HepG2 (cell line): ENCODE measurements at regions not wholly inside any gene's neighbourhood (a gene's known extent, or its start where the extent isn't known, plus 50 kb on each side); places are given as distances from the start of the nearest gene placed in this dataset.

ENCODE experiments used
- ATAC-seq: fragments of 200-7000 bp; cut with Tn5 transposase; 3 replicates; pipeline ENCODE4 v1.9.1; 2020; ENCODE audit warnings: mild to moderate bottlenecking, moderate library complexity
- BruUV-seq: library from RNA; stranded (reverse); fragments of 400-500 nt; replicated peaks from 2 replicates; lab custom pipeline; 2021; lab: Mats Ljungman, UMichigan
- CTCF ChIA-PET: fragments of 300-600 bp; formaldehyde crosslinking; extraction: SDS; loops from one replicate; lab custom pipeline; 2021; ENCODE audit warnings: low total read pairs, inconsistent platforms, low intra/inter-chr PET ratio; lab: Yijun Ruan, JAX
- POLR2A ChIA-PET: fragments of 350-600 bp; sonication (Branson Sonifier 250); formaldehyde crosslinking; loops from one replicate; lab custom pipeline; 2020; ENCODE audit warnings: antibody characterized with exemption, inconsistent platforms; lab: Yijun Ruan, JAX
- DNase-seq: peaks from one replicate; pipeline ENCODE4 v3.0.0-alpha.2; 2015; ENCODE audit warnings: low spot score
- FAIRE-seq: peaks from 3 replicates; lab custom pipeline; 2011; peaks lifted over from hg19 to GRCh38; lab: Jason Lieb, UNC
- H2AFZ ChIP-seq: one replicate; pipeline ENCODE4 v1.6.1; 2011; ENCODE audit warnings: low read length, inconsistent platforms
- H3K27ac ChIP-seq: fragments of 300-600 bp; 3 replicates; pipeline ENCODE4 v1.8.0; 2011; ENCODE audit warnings: mixed run types, mild to moderate bottlenecking, mixed read lengths, low read length, inconsistent platforms; ENCODE audit not compliant: insufficient read depth; ENCODE audit errors: extremely low read length
- H3K27me3 ChIP-seq, 2 experiments: fragments of 200-600 bp in 1 of 2; 2 replicates in 1 of 2; 3 replicates in 1 of 2; pipeline versions ENCODE4 v1.6.0 to v1.8.0; 2011; ENCODE audit warnings: low read length in 2 of 2, mild to moderate bottlenecking in 2 of 2, moderate library complexity in 2 of 2, inconsistent platforms in 1 of 2; ENCODE audit not compliant: insufficient read depth in 2 of 2, control insufficient read depth in 1 of 2
- H3K36me3 ChIP-seq, 2 experiments: fragments of 200-600 bp in 1 of 2; replicated peaks in 1 of 2; 2 replicates in 1 of 2; 3 replicates in 1 of 2; pipeline versions ENCODE4 v1.5.1 to v1.8.0; 2011; ENCODE audit warnings: low read length in 2 of 2, inconsistent platforms in 1 of 2; ENCODE audit not compliant: insufficient read depth in 2 of 2, control insufficient read depth in 1 of 2
- H3K4me1 ChIP-seq: 2 replicates; pipeline ENCODE4 v1.5.1; 2012; ENCODE audit warnings: low read length, inconsistent platforms; ENCODE audit not compliant: insufficient read depth
- H3K4me2 ChIP-seq: 2 replicates; pipeline ENCODE4 v1.6.0; 2011; ENCODE audit warnings: low read depth, low read length, inconsistent platforms
- H3K4me3 ChIP-seq, 3 experiments: fragments of 200-600 bp in 1 of 3; sonication (generic), shearing (Covaris generic) in 1 of 3; replicated peaks in 1 of 3; 2 replicates each; pipeline ENCODE4 v1.5.1; 2011 to 2016; ENCODE audit warnings: low read length in 3 of 3, inconsistent platforms in 2 of 3, low read depth in 2 of 3, mild to moderate bottlenecking in 2 of 3, control low read depth in 1 of 3, mixed read lengths in 1 of 3; ENCODE audit not compliant: insufficient read depth in 1 of 3
- H3K79me2 ChIP-seq: one replicate; pipeline ENCODE4 v1.6.1; 2011; ENCODE audit warnings: low read length, inconsistent platforms; ENCODE audit not compliant: insufficient read depth
- H3K9ac ChIP-seq: 2 replicates; pipeline ENCODE4 v1.6.0; 2011; ENCODE audit warnings: mild to moderate bottlenecking, low read depth, low read length, inconsistent platforms; ENCODE audit not compliant: insufficient read depth
- H3K9me3 ChIP-seq: 2 replicates; pipeline ENCODE4 v1.5.1; 2012; ENCODE audit warnings: mild to moderate bottlenecking, low read length
- H4K20me1 ChIP-seq: 2 replicates; pipeline ENCODE4 v1.6.0; 2011; ENCODE audit warnings: inconsistent platforms, mild to moderate bottlenecking, low read length, moderate library complexity; ENCODE audit not compliant: insufficient read depth
- BORCS8-MEF2B ChIP-seq: sonication (generic); formaldehyde crosslinking; IDR thresholded peaks from 2 replicates; pipeline ENCODE4 v1.8.0; 2022; ENCODE audit warnings: mild to moderate bottlenecking, missing genetic modification reagents
- KAT8 ChIP-seq: IDR thresholded peaks from 2 replicates; pipeline ENCODE4 v1.6.1; 2016; ENCODE audit warnings: missing genetic modification reagents, missing compliant biosample characterization
- KDM5A ChIP-seq: fragments of 200-600 bp; sonication (generic); IDR thresholded peaks from 2 replicates; pipeline ENCODE4 v1.7.0; 2018; ENCODE audit warnings: antibody characterized with exemption, mild to moderate bottlenecking, low read length, borderline replicate concordance
- MATR3 ChIP-seq: sonication (generic); formaldehyde crosslinking; IDR thresholded peaks from 2 replicates; pipeline ENCODE4 v1.4.0; 2020; ENCODE audit warnings: missing genetic modification reagents
- NR2F2 ChIP-seq: IDR thresholded peaks from 2 replicates; pipeline ENCODE4 v1.6.1; 2012; ENCODE audit warnings: low read depth, inconsistent platforms, borderline replicate concordance
- POLR2A ChIP-seq, 2 experiments: IDR thresholded peaks; 2 replicates each; pipeline ENCODE4 v1.6.1; 2011; ENCODE audit warnings: low read depth in 2 of 2, low read length in 2 of 2, mild to moderate bottlenecking in 1 of 2, moderate library complexity in 1 of 2; ENCODE audit not compliant: insufficient read depth in 1 of 2
- ZNF20 ChIP-seq: sonication (generic); formaldehyde crosslinking; IDR thresholded peaks from 2 replicates; pipeline ENCODE4 v1.4.0; 2020; ENCODE audit warnings: mild to moderate bottlenecking, moderate library complexity, missing genetic modification reagents
- ZNF878 ChIP-seq: sonication (generic); formaldehyde crosslinking; IDR thresholded peaks from 2 replicates; pipeline ENCODE4 v1.8.1; 2023; ENCODE audit warnings: mild to moderate bottlenecking, missing genetic modification reagents, moderate library complexity
- WGBS: methylation state at CpG from one replicate; pipeline ENCODE4 v1.1.6; 2017; ENCODE audit warnings: low lambda C conversion rate; 5-methylcytosine and 5-hydroxymethylcytosine counted together
- in situ Hi-C: cut with HindIII; loops from 2 replicates; pipeline ENCODE4 v1.10.0; 2017; ENCODE audit warnings: low pct_unique_long_range_greater_than_20kb; ENCODE audit not compliant: extremely low pct_ligation_motif_present
- intact Hi-C: fragments of 100-400 bp; cut with micrococcal nuclease; formaldehyde crosslinking; loops from one replicate; pipeline ENCODE4 v1.10.0; 2022; ENCODE audit not compliant: unreplicated experiment
- TF ChIP-seq, protein P1 (sequence below): sonication (generic); formaldehyde crosslinking; IDR thresholded peaks from 2 replicates; pipeline ENCODE4 v1.9.0; 2021; ENCODE audit warnings: missing genetic modification reagents, borderline replicate concordance

DNA sequence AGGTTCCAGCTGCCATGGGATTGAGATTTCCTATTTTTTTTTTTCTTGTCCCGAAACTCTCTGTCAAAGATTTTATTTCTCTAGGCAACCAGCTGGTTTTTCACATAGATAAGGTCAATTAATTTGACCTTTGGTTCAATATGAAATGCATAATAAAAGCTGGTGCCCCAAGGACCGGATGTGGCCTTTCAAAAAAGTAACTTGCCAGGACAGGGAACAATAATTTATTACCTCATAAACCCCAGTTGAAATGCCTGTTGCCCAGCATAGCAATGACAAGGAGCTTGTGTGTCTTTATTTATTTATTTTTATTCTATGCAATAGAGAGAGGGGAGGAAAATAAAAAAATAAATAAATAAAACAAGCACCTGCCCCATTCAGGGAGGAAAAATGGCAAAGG lies 472.7 kb downstream of the KCNJ2 start:
- Histone ChIP-seq H3K27me3 (no peaks in the 10 kb centered on the region), H3K36me3 (no peaks in the 10 kb centered on the region), H3K27ac (no peak overlapping the region), H3K4me3 (no peak overlapping the region), H3K79me2 (no peaks in the 10 kb centered on the region), H4K20me1 (no peaks in the 10 kb centered on the region), H2AFZ (no peak overlapping the region), H3K4me1 (no peaks in the 10 kb centered on the region), H3K9ac (no peak overlapping the region), H3K9me3 (peaks cover 9% of the 10 kb centered on the region), H3K4me2 (no peak overlapping the region)
- 1% methylated on average over 2 of the region's 2 CpGs for WGBS
- POLR2A ChIA-PET: no interaction called here
- TF ChIP-seq NR2F2: no peak
- no peak for ATAC-seq
- BruUV-seq: no TSS peak
- DNase-seq: no peak
- intact Hi-C loops (no loop called here), in situ Hi-C loops (loop anchor here (25.0 kb wide), 1 partner anchor 820 kb away; no protein-coding TSS in a partner anchor)
- FAIRE-seq: no peak
- CTCF ChIA-PET: no interaction called here

DNA sequence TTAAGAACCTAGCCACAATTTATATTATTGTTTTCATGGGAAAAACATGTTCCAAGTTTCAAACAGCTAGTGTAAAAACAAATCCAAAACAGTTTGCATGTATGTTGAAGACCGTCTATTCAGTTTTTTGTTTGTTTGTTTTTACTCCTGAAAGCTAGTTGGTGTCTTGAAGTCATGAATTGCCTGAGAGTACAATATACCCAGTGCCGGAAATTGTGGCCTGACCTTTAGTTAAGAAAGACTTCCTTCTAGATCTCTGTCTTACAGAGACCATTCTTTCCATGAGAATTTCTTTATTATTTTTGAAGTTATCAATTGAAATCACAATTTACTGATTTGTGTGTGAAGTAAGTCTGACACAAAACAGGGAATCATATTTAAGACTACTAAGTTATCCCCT lies 474.8 kb downstream of the KCNJ2 start:
- ChIA-PET CTCF (no interaction called here), POLR2A (no interaction called here)
- ATAC-seq (no peak), FAIRE-seq (no peak), DNase-seq (no peak)
- no peaks in the 10 kb centered on the region for H4K20me1 ChIP-seq
- 17% methylated on average over 2 of the region's 2 CpGs for WGBS
- no peak overlapping the region for H3K27ac ChIP-seq
- H3K4me3 ChIP-seq: no peak overlapping the region
- H3K9ac ChIP-seq: no peak overlapping the region
- peaks cover 9% of the 10 kb centered on the region for H3K9me3 ChIP-seq
- H3K4me1 ChIP-seq: no peaks in the 10 kb centered on the region
- H3K36me3 ChIP-seq: no peaks in the 10 kb centered on the region
- in situ Hi-C loops: loop anchor here (25.0 kb wide), 1 partner anchor 818 kb away; no protein-coding TSS in a partner anchor
- H3K79me2 ChIP-seq: no peaks in the 10 kb centered on the region
- no peaks in the 10 kb centered on the region for H3K27me3 ChIP-seq
- intact Hi-C loops: no loop called here
- no peak overlapping the region for H2AFZ ChIP-seq
- TF ChIP-seq ZNF878 (CRISPR knock-in tag): no peak
- TF ChIP-seq MATR3 (CRISPR knock-in tag): no peak
- no peak for TF ChIP-seq POLR2A (IDR thresholded peaks at IDR 0.05; ENCODE audit: insufficient read depth in 1 of 2, low read depth in 2 of 2, low read length in 2 of 2)
- no peak for TF ChIP-seq BORCS8-MEF2B (CRISPR knock-in tag)
- TF ChIP-seq ZNF20 (CRISPR knock-in tag): no peak
- TF ChIP-seq, protein P1, sequence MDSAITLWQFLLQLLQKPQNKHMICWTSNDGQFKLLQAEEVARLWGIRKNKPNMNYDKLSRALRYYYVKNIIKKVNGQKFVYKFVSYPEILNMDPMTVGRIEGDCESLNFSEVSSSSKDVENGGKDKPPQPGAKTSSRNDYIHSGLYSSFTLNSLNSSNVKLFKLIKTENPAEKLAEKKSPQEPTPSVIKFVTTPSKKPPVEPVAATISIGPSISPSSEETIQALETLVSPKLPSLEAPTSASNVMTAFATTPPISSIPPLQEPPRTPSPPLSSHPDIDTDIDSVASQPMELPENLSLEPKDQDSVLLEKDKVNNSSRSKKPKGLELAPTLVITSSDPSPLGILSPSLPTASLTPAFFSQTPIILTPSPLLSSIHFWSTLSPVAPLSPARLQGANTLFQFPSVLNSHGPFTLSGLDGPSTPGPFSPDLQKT (CRISPR knock-in tag): no peak
- TF ChIP-seq KAT8 (CRISPR knock-in tag): no peak
- no peak for TF ChIP-seq KDM5A
- no TSS peak for BruUV-seq
- no peak overlapping the region for H3K4me2 ChIP-seq
